ENCODE measurements at regions not wholly inside any gene's neighbourhood (a gene's known extent, or its start where the extent isn't known, plus 50 kb on each side); places are given as distances from the start of the nearest gene placed in this dataset.

DNA sequence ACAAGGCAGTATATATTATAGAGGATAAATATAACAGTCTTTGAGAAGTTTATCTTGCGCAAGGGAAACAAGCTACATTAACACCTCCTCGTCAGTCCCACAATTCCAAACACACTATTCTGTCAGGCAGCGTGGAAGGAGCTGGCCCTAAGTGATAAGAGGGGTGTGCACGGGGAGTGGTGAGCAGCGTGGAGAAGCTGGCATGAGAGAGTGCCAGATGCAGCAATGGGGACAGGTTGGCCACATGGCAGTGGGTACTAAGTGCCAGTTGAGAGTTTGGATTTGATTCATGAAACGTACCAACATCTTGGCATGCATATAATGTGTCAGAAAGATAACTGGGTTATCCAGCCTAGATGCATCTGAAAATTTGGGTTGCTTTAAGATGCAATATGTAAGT lies 460.2 kb downstream of the ICE1 start:
- no peak overlapping the region for H3K4me2 ChIP-seq (ENCODE audit: extremely low read depth, insufficient read depth, low read length)
- H4K20me1 ChIP-seq (ENCODE audit: control insufficient read depth, extremely low read depth, insufficient read depth, low read length), result no peaks in the 10 kb centered on the region
- H3K27me3 ChIP-seq (ENCODE audit: control insufficient read depth, insufficient read depth, low read length), result no peaks in the 10 kb centered on the region
- TF ChIP-seq, protein P1, sequence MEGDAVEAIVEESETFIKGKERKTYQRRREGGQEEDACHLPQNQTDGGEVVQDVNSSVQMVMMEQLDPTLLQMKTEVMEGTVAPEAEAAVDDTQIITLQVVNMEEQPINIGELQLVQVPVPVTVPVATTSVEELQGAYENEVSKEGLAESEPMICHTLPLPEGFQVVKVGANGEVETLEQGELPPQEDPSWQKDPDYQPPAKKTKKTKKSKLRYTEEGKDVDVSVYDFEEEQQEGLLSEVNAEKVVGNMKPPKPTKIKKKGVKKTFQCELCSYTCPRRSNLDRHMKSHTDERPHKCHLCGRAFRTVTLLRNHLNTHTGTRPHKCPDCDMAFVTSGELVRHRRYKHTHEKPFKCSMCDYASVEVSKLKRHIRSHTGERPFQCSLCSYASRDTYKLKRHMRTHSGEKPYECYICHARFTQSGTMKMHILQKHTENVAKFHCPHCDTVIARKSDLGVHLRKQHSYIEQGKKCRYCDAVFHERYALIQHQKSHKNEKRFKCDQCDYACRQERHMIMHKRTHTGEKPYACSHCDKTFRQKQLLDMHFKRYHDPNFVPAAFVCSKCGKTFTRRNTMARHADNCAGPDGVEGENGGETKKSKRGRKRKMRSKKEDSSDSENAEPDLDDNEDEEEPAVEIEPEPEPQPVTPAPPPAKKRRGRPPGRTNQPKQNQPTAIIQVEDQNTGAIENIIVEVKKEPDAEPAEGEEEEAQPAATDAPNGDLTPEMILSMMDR (conservative IDR thresholded peaks at IDR 0.05 in 1 of 2, IDR thresholded peaks at IDR 0.05 in 1 of 2; ENCODE audit: low read depth in 1 of 2, low read length in 2 of 2), result no peak
- no peak for TF ChIP-seq EZH2 (IDR thresholded peaks at IDR 0.05; ENCODE audit: low read length, missing control alignments)
- H3K4me3 ChIP-seq (replicated peaks in 1 of 4; ENCODE audit: control extremely low read depth in 1 of 4, insufficient read depth in 1 of 4, low read depth in 3 of 4, low read length in 4 of 4), result no peak overlapping the region
- H3K79me2 ChIP-seq (ENCODE audit: control insufficient read depth, insufficient read depth, low read length), result no peaks in the 10 kb centered on the region
- no peaks in the 10 kb centered on the region for H3K9me3 ChIP-seq (ENCODE audit: control insufficient read depth, insufficient read depth, low read depth, low read length)
- DNase-seq (ENCODE audit: low read depth in 2 of 2), result no peak
- no peaks in the 10 kb centered on the region for H3K36me3 ChIP-seq (ENCODE audit: control insufficient read depth, insufficient read depth, low read length)
- H3K4me1 ChIP-seq (ENCODE audit: control insufficient read depth, extremely low read depth, insufficient read depth, low read length), result no peaks in the 10 kb centered on the region
- H3K9ac ChIP-seq (ENCODE audit: insufficient read depth, low read length), result no peak overlapping the region
- no peak overlapping the region for H3K27ac ChIP-seq (ENCODE audit: insufficient read depth, low read length)
- no peak overlapping the region for H2AFZ ChIP-seq (ENCODE audit: low read length)

DNA sequence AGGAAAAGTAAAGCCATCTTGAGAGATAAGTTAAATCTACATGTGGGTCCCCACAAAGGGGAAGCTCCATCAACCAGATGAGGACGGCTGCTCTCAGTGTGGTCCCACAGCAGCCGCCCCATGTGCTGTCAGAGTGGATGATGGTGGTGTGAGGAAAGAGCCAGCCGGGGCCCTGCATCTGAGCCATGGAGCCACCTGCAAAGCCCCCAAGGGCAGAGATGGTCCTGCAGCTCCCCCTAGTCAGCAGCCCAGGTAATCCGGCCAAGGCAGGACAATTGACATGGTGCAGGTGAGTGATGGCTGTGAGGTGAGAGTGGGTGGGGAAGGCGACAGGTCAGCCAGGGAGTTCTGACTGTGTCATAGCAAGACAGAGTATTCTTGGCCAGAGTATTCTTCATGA lies 458.8 kb downstream of the ICE1 start:
- H3K4me2 ChIP-seq (ENCODE audit: extremely low read depth, insufficient read depth, low read length), result no peak overlapping the region
- no peak overlapping the region for H3K27ac ChIP-seq (ENCODE audit: insufficient read depth, low read length)
- TF ChIP-seq, protein P1 (conservative IDR thresholded peaks at IDR 0.05 in 1 of 2, IDR thresholded peaks at IDR 0.05 in 1 of 2; ENCODE audit: low read depth in 1 of 2, low read length in 2 of 2), result no peak
- TF ChIP-seq EZH2 (IDR thresholded peaks at IDR 0.05; ENCODE audit: low read length, missing control alignments), result no peak
- H3K4me1 ChIP-seq (ENCODE audit: control insufficient read depth, extremely low read depth, insufficient read depth, low read length), result no peaks in the 10 kb centered on the region
- no peaks in the 10 kb centered on the region for H3K79me2 ChIP-seq (ENCODE audit: control insufficient read depth, insufficient read depth, low read length)
- H2AFZ ChIP-seq (ENCODE audit: low read length), result no peak overlapping the region
- no peaks in the 10 kb centered on the region for H3K27me3 ChIP-seq (ENCODE audit: control insufficient read depth, insufficient read depth, low read length)
- no peaks in the 10 kb centered on the region for H3K9me3 ChIP-seq (ENCODE audit: control insufficient read depth, insufficient read depth, low read depth, low read length)
- no peak overlapping the region for H3K9ac ChIP-seq (ENCODE audit: insufficient read depth, low read length)
- H3K36me3 ChIP-seq (ENCODE audit: control insufficient read depth, insufficient read depth, low read length), result no peaks in the 10 kb centered on the region
- DNase-seq (ENCODE audit: low read depth in 2 of 2), result no peak
- H4K20me1 ChIP-seq (ENCODE audit: control insufficient read depth, extremely low read depth, insufficient read depth, low read length), result no peaks in the 10 kb centered on the region
- no peak overlapping the region for H3K4me3 ChIP-seq (replicated peaks in 1 of 4; ENCODE audit: control extremely low read depth in 1 of 4, insufficient read depth in 1 of 4, low read depth in 3 of 4, low read length in 4 of 4)

DNA sequence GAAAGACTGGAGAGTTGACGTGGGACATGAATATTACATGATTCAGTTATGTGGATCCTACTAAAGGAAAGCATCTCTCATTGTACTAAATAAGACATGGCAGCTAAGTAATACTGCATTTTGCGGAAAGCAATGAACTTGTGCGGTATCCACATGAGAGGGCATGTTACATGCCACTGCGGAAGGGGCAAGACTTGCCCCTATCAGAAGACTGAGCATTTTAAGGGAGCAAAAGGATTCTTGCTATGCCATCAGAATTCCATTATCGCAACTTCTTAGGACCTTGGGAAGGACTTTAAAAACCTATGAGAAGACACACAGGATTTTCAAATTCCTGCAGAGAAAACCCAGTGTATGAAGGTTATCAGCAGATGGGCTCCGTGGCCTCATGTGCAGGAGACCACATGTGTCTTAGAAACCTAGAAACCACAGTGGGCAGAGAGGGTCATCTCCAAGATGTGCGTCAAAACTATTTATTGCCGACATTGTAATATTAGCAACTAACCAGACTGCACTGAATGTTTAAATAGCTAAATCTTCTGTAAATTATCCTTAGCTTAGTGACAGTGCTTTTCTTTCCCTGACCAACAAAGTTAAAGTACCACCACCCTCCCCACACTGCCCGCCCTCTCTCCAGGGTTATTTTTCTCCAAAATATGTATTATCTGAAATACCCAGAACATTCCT lies 457.7 kb downstream of the ICE1 start:
- no peak overlapping the region for H3K9ac ChIP-seq (ENCODE audit: insufficient read depth, low read length)
- no peak overlapping the region for H2AFZ ChIP-seq (ENCODE audit: low read length)
- no peaks in the 10 kb centered on the region for H3K4me1 ChIP-seq (ENCODE audit: control insufficient read depth, extremely low read depth, insufficient read depth, low read length)
- no peaks in the 10 kb centered on the region for H3K27me3 ChIP-seq (ENCODE audit: control insufficient read depth, insufficient read depth, low read length)
- no peak overlapping the region for H3K4me3 ChIP-seq (replicated peaks in 1 of 4; ENCODE audit: control extremely low read depth in 1 of 4, insufficient read depth in 1 of 4, low read depth in 3 of 4, low read length in 4 of 4)
- H3K36me3 ChIP-seq (ENCODE audit: control insufficient read depth, insufficient read depth, low read length), result no peaks in the 10 kb centered on the region
- TF ChIP-seq EZH2 (IDR thresholded peaks at IDR 0.05; ENCODE audit: low read length, missing control alignments), result no peak
- TF ChIP-seq, protein P1 (conservative IDR thresholded peaks at IDR 0.05 in 1 of 2, IDR thresholded peaks at IDR 0.05 in 1 of 2; ENCODE audit: low read depth in 1 of 2, low read length in 2 of 2), result no peak
- H3K79me2 ChIP-seq (ENCODE audit: control insufficient read depth, insufficient read depth, low read length), result no peaks in the 10 kb centered on the region
- DNase-seq (ENCODE audit: low read depth in 2 of 2), result no peak
- no peaks in the 10 kb centered on the region for H4K20me1 ChIP-seq (ENCODE audit: control insufficient read depth, extremely low read depth, insufficient read depth, low read length)
- H3K9me3 ChIP-seq (ENCODE audit: control insufficient read depth, insufficient read depth, low read depth, low read length), result no peaks in the 10 kb centered on the region
- H3K4me2 ChIP-seq (ENCODE audit: extremely low read depth, insufficient read depth, low read length), result no peak overlapping the region
- H3K27ac ChIP-seq (ENCODE audit: insufficient read depth, low read length), result no peak overlapping the region

Measured in fibroblast of lung (primary cell).